Bronchial epithelial cell (primary cell): ENCODE measurements at regions not wholly inside any gene's neighbourhood (a gene's known extent, or its start where the extent isn't known, plus 50 kb on each side); places are given as distances from the start of the nearest gene placed in this dataset.
A peak's percentile ranks its signal among the peaks of the same experiment; 100 is the strongest.

Experiments
- DNase-seq: peaks from one replicate; pipeline ENCODE4 v3.0.0-alpha.2; 2010; ENCODE audit warnings: low read depth
- FAIRE-seq: peaks from 2 replicates; lab custom pipeline; 2011; peaks lifted over from hg19 to GRCh38; lab: Jason Lieb, UNC
- H3K27me3 ChIP-seq: 2 replicates; pipeline ENCODE4 v1.5.1; 2011; ENCODE audit warnings: low read length; ENCODE audit not compliant: control insufficient read depth, insufficient read depth
- H3K36me3 ChIP-seq: 2 replicates; pipeline ENCODE4 v1.5.1; 2011; ENCODE audit warnings: low read length; ENCODE audit not compliant: control insufficient read depth, insufficient read depth
- H3K4me3 ChIP-seq: 2 replicates; pipeline ENCODE4 v1.5.1; 2011; ENCODE audit warnings: mild to moderate bottlenecking, low read depth, low read length, control low read depth
- CTCF ChIP-seq: IDR thresholded peaks from 2 replicates; pipeline ENCODE4 v1.5.1; 2011; ENCODE audit warnings: mild to moderate bottlenecking, moderate library complexity, low read length, control low read depth, inconsistent platforms; ENCODE audit not compliant: insufficient read depth, severe bottlenecking

GRCh38 chr1:95496773-95497172 is 262.8 kb downstream of the RWDD3 start:
- no peak for DNase-seq
- Histone ChIP-seq H3K36me3 (no peaks in the 10 kb centered on the region), H3K27me3 (no peaks in the 10 kb centered on the region), H3K4me3 (no peak overlapping the region)
- TF ChIP-seq CTCF = no peak
- no peak for FAIRE-seq

GRCh38 chr1:95497566-95497965 is 263.6 kb downstream of the RWDD3 start:
- H3K36me3 ChIP-seq = no peaks in the 10 kb centered on the region
- H3K4me3 ChIP-seq = no peak overlapping the region
- no peak for FAIRE-seq
- TF ChIP-seq CTCF = no peak
- H3K27me3 ChIP-seq = no peaks in the 10 kb centered on the region
- no peak for DNase-seq

- TF ChIP-seq CTCF = no peak
- peak; percentile 10 for DNase-seq
- FAIRE-seq = no peak
Measured at GRCh38 chr1:95503278-95504030, 269.4 kb downstream of the RWDD3 start.

GRCh38 chr1:95504321-95504720 is 270.3 kb downstream of the RWDD3 start:
- TF ChIP-seq CTCF = no peak
- Histone ChIP-seq H3K4me3 (no peak overlapping the region), H3K36me3 (no peaks in the 10 kb centered on the region), H3K27me3 (no peaks in the 10 kb centered on the region)
- no peak for FAIRE-seq
- no peak for DNase-seq

More at GRCh38 chr1:95503278-95504030, 269.4 kb downstream of the RWDD3 start:
- Histone ChIP-seq H3K4me3 (no peak overlapping the region), H3K36me3 (no peaks in the 10 kb centered on the region), H3K27me3 (no peaks in the 10 kb centered on the region)

- no peaks in the 10 kb centered on the region for H3K27me3 ChIP-seq
- FAIRE-seq (no peak), DNase-seq (peak; percentile 15)
- H3K36me3 ChIP-seq = no peaks in the 10 kb centered on the region
- TF ChIP-seq CTCF = no peak
- no peak overlapping the region for H3K4me3 ChIP-seq
Measured at GRCh38 chr1:95506736-95507414, 272.9 kb downstream of the RWDD3 start.
